SK-N-SH treated with all-trans-retinoic acid at 6 μM for 48 hours (cell line): ENCODE measurements at regions not wholly inside any gene's neighbourhood (a gene's known extent, or its start where the extent isn't known, plus 50 kb on each side); places are given as distances from the start of the nearest gene placed in this dataset.
"Not testable (repeated sequence)": the region's sequence is repeated elsewhere in the genome, so short reads cannot be mapped to it uniquely, and the experiment has no call there.

Experiments used
- ATAC-seq: fragments of 200-7000 bp; cut with Tn5 transposase; 3 replicates; pipeline ENCODE4 v1.9.1; 2020; ENCODE audit warnings: mild to moderate bottlenecking, moderate library complexity
- ARNTL ChIP-seq: fragments of 450-650 bp; formaldehyde crosslinking; IDR thresholded peaks from 2 replicates; pipeline ENCODE4 v1.5.0; 2020; ENCODE audit warnings: low read depth, mild to moderate bottlenecking, moderate library complexity, borderline replicate concordance
- CREB5 ChIP-seq: fragments of 250-450 bp; sonication (Bioruptor Pico); IDR thresholded peaks from 2 replicates; pipeline ENCODE4 v1.5.1; 2020; ENCODE audit warnings: low read depth, mild to moderate bottlenecking, moderate library complexity
- CSDC2 ChIP-seq: fragments of 250-450 bp; sonication (Bioruptor Pico); IDR thresholded peaks from 2 replicates; pipeline ENCODE4 v1.5.0; 2020; ENCODE audit warnings: mild to moderate bottlenecking, moderate library complexity
- CSRNP3 ChIP-seq: fragments of 250-450 bp; sonication (Bioruptor Pico); IDR thresholded peaks from 2 replicates; pipeline ENCODE4 v1.5.1; 2021; ENCODE audit warnings: mild to moderate bottlenecking, moderate library complexity
- ESRRG ChIP-seq: fragments of 250-450 bp; sonication (Bioruptor Pico); IDR thresholded peaks from 2 replicates; pipeline ENCODE4 v1.6.1; 2021; ENCODE audit warnings: mild to moderate bottlenecking
- GLIS3 ChIP-seq: fragments of 250-450 bp; sonication (Bioruptor Pico); IDR thresholded peaks from 2 replicates; pipeline ENCODE4 v1.5.0; 2020; ENCODE audit warnings: mild to moderate bottlenecking, moderate library complexity
- ISL1 ChIP-seq: fragments of 250-450 bp; sonication (Bioruptor Pico); IDR thresholded peaks from 2 replicates; pipeline ENCODE4 v2.1.2; 2022; ENCODE audit warnings: mild to moderate bottlenecking, moderate library complexity
- POU6F1 ChIP-seq: fragments of 250-450 bp; sonication (Bioruptor Pico); IDR thresholded peaks from 2 replicates; pipeline ENCODE4 v1.8.0; 2021; ENCODE audit warnings: low read depth, mild to moderate bottlenecking, moderate library complexity, borderline replicate concordance
- RARB ChIP-seq: fragments of 250-450 bp; sonication (Bioruptor Pico); IDR thresholded peaks from 2 replicates; pipeline ENCODE4 v1.8.0; 2021; ENCODE audit warnings: mild to moderate bottlenecking, moderate library complexity
- SNAI2 ChIP-seq: fragments of 250-450 bp; sonication (Bioruptor Pico); IDR thresholded peaks from 2 replicates; pipeline ENCODE4 v1.5.0; 2020; ENCODE audit warnings: mild to moderate bottlenecking, moderate library complexity
- TOX ChIP-seq: fragments of 250-450 bp; sonication (Bioruptor Pico); IDR thresholded peaks from 2 replicates; pipeline ENCODE4 v1.8.0; 2021; ENCODE audit warnings: mild to moderate bottlenecking, moderate library complexity, borderline replicate concordance
- TSHZ2 ChIP-seq: fragments of 250-450 bp; sonication (Bioruptor Pico); IDR thresholded peaks from 2 replicates; pipeline ENCODE4 v1.5.0; 2020; ENCODE audit warnings: mild to moderate bottlenecking, moderate library complexity
- ZC3H10 ChIP-seq: fragments of 250-450 bp; sonication (Bioruptor Pico); IDR thresholded peaks from 2 replicates; pipeline ENCODE4 v1.5.1; 2021; ENCODE audit warnings: mild to moderate bottlenecking, moderate library complexity
- ZFP3 ChIP-seq: fragments of 250-450 bp; sonication (Bioruptor Pico); IDR thresholded peaks from 2 replicates; pipeline ENCODE4 v1.5.0; 2020; ENCODE audit warnings: mild to moderate bottlenecking, moderate library complexity
- ZNF565 ChIP-seq: fragments of 450-650 bp; formaldehyde crosslinking; conservative IDR thresholded peaks from 2 replicates; pipeline ENCODE4 v1.5.0; 2020; ENCODE audit warnings: low read depth, mild to moderate bottlenecking, moderate library complexity
- ZNF8 ChIP-seq: fragments of 450-650 bp; formaldehyde crosslinking; IDR thresholded peaks from 2 replicates; pipeline ENCODE4 v1.5.0; 2020; ENCODE audit warnings: mild to moderate bottlenecking, moderate library complexity

GRCh38 chr1:22210636-22211035 is 67.7 kb upstream of the WNT4 start (continued):
- TF ChIP-seq TOX (no peak), ISL1 (CRISPR knock-in tag) (no peak), CSRNP3 (CRISPR knock-in tag) (no peak), ZFP3 (CRISPR knock-in tag) (no peak), CREB5 (CRISPR knock-in tag) (no peak), ZNF8 (CRISPR knock-in tag) (no peak)

- ATAC-seq = not testable (repeated sequence)
These were observed 68.6 kb upstream of the WNT4 start for GRCh38 chr1:22211459-22211858.

GRCh38 chr1:22212400-22213233 is 69.7 kb upstream of the WNT4 start:
- TF ChIP-seq ARNTL (no peak), ZNF8 (CRISPR knock-in tag) (no peak), ZNF565 (CRISPR knock-in tag) (no peak), CSRNP3 (CRISPR knock-in tag) (no peak), CSDC2 (no peak)
- ATAC-seq = no peak

- ATAC-seq = no peak
- TF ChIP-seq CSDC2 (no peak), SNAI2 (CRISPR knock-in tag) (no peak), ISL1 (CRISPR knock-in tag) (no peak), POU6F1 (CRISPR knock-in tag) (no peak), RARB (CRISPR knock-in tag) (no peak), ESRRG (CRISPR knock-in tag) (no peak), TSHZ2 (CRISPR knock-in tag) (no peak), ZNF565 (CRISPR knock-in tag) (no peak), GLIS3 (no peak), ZNF8 (CRISPR knock-in tag) (no peak), ZC3H10 (CRISPR knock-in tag) (no peak)
These were observed 73.5 kb upstream of the WNT4 start for GRCh38 chr1:22216210-22216883.

GRCh38 chr1:22216966-22217365 is 74.1 kb upstream of the WNT4 start:
- TF ChIP-seq ISL1 (CRISPR knock-in tag) (no peak), ESRRG (CRISPR knock-in tag) (no peak)
- ATAC-seq = no peak
